HG03097 (cell line): ENCODE measurements at regions not wholly inside any gene's neighbourhood (a gene's known extent, or its start where the extent isn't known, plus 50 kb on each side); places are given as distances from the start of the nearest gene placed in this dataset.

ENCODE experiments used
- ATAC-seq: cut with Tn5 transposase; IDR thresholded peaks from one replicate; pipeline ENCODE4 v1.9.1; 2021; ENCODE audit not compliant: unreplicated experiment, low FRiP score

GRCh38 chr2:176664478-176664877 lies 395.2 kb downstream of the MTX2 start:
- ATAC-seq, result no peak

GRCh38 chr2:176665086-176665485 lies 395.8 kb downstream of the MTX2 start:
- no peak for ATAC-seq

- no peak for ATAC-seq
Measured at GRCh38 chr2:176668912-176669311, 399.7 kb downstream of the MTX2 start.

GRCh38 chr2:176669398-176670174 lies 400.3 kb downstream of the MTX2 start:
- no peak for ATAC-seq

DNA sequence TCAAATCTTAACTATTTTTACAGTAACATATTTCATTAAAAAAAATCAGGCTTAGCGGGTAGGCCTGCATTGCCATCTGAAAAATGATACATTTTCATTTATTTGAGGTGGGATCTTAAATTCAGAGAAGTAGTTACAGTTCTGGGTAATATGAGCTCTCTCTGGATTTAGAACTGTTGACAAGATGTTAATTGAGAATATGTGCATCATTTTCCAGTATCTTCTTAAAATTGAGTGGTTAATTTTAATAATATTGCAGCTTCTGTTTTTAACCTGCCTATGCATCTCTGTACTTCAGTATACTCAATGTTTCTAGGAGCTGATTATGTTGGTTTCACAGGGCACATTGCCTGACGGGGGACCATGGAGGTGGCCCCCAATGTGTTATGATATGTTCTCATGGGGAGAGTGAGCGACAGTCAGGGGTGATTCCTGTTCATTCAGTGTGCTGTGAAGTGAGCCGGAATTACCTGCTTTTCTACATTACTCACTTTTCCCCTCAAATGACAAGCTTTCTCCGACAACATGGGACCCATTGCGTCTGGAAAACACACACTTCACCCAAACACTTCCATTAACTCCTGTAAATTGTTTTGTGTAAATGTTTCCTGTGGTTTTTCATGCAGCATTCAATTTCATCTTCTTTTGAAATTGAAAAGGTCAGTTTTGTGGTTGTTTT lies 406.2 kb downstream of the MTX2 start:
- ATAC-seq, result no peak

DNA sequence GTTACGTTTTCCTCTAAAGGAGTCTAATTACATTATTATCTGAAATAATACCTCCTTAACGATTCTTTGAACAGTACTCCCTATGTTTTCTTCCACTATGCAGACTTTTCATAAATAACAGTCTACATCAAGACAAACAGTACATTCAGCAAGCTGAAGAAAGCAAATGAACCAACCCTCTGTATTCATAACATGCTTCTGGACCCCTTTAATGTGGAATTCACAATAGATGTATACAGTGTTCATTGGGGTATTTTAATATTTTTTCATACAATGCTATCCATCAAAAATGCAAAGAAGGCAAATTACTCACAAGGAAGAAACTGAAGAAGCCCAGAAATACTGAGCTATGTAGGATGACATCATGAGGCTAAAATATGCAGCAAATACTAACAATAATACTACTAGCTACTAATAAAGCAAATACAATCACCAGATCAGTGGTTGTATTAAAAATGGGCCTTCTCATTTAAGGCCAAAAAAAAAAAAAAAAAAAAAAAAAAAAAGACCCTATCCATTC lies 408.6 kb downstream of the MTX2 start:
- no peak for ATAC-seq

GRCh38 chr2:176678571-176678970 lies 409.3 kb downstream of the MTX2 start:
- ATAC-seq, result no peak

GRCh38 chr2:176679061-176679669 lies 409.9 kb downstream of the MTX2 start:
- ATAC-seq, result no peak

GRCh38 chr2:176680916-176681516 lies 411.8 kb downstream of the MTX2 start:
- no peak for ATAC-seq

DNA sequence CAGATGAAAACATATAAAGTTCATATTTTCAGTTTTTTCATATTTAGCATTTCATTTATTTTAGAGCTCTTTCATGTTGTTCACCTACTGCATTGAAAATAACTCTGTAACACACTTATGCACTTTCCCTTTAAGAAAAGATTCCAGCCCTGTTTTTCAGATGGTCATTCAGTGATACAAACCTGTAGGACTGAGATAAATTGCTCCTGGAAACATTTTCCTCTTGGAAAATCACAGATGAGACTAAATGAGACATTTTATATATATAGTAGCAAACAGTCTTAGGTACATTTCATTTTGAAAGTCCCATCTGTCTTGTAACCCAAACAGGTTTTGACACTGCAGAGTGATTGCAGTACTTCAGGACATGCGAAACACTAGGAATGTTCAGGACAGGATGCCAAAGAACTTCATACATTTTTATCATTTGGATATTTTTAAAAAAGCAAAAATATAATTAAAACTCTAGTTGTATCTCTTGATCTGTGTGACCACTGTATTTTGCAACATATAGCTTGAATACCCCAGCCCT lies 412.4 kb downstream of the MTX2 start:
- ATAC-seq, result no peak

DNA sequence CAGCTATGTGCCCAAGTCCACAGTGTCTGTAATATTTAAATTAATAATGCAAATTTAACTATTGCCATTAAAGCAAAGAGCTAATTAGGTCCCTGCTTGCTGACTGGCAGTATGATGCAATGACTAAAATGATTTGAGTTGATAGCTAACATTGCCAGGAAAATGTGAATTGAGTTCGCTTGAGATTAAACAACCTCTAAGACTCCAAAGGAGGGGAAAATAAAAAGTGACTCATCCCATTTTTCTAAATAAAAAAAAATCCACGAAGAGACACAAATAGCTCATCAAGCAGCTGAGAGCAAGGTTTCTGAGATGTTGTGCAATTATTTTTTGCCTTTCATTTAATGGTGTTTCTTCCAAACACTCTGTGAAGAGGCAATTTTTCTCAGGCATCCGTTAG lies 413.0 kb downstream of the MTX2 start:
- ATAC-seq, result no peak

DNA sequence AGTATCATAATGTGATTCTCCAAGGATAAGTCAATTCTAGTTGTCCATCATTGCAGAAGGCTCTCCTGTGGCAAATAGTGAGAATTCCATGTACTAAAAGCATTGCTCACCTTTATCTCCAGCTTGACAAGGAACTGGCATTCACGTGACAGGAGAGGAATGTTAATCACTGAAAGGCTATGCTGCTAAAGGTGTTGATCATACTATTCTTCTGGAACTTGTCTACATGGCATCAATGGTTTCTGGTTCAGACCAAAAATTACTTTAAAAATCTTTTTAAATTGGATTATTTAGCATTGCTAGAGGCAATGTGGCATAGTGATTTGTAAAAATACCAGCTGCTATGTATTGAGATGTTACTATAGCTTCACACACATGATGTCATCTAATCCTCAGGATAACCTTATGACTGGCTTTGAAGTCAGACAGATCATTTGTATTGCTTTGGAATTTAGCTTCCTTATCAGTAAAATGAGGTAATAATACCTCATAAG lies 414.4 kb downstream of the MTX2 start:
- ATAC-seq, result no peak

DNA sequence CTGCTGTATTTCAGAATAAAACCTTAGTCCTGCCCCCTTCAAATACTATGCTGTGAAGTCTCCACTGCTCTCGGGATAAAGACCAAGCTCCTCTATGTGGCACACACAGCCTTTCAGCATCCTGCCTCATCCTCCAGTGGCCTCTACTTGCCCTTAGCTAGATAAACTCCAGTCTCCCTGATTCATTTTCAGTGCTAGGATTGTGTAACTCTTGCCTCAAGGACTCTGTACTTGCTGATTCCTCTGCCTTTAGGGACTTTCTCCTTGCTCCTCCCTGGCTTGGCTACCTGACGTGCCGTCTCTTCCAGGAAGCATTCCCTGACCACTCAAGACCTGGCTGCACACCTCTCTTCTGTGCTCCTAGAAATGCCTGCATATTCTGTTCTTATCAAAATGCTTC lies 416.7 kb downstream of the MTX2 start:
- ATAC-seq, result no peak

GRCh38 chr2:176686328-176686727 lies 417.1 kb downstream of the MTX2 start:
- ATAC-seq, result no peak

GRCh38 chr2:176687342-176687741 lies 418.1 kb downstream of the MTX2 start:
- ATAC-seq, result no peak

DNA sequence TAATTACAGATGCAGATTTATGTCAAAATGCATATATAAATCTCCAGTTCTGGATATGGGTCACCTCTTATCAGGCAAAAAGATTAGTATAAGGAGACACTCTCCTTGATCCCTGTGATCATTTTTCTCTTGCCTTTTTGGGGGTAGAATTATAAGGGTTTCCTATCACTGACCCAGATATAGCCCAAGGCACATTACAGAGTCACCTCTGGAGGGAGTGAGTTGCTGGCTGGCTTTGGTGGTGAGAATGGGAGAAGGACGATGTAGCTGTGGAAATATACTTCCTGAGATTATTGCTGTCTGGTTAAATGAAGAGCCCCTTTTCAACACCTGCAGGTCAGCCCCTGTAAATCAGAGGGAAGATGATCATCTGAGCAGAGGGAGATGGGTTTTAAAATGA lies 418.7 kb downstream of the MTX2 start:
- ATAC-seq, result no peak

- ATAC-seq, result no peak
Measured at GRCh38 chr2:176689711-176690110, 420.5 kb downstream of the MTX2 start.

- ATAC-seq, result no peak
Measured at GRCh38 chr2:176691471-176691870, 422.2 kb downstream of the MTX2 start.

GRCh38 chr2:176692533-176692932 lies 423.3 kb downstream of the MTX2 start:
- ATAC-seq, result no peak

GRCh38 chr2:176699098-176699497 lies 429.9 kb downstream of the MTX2 start:
- ATAC-seq, result no peak

DNA sequence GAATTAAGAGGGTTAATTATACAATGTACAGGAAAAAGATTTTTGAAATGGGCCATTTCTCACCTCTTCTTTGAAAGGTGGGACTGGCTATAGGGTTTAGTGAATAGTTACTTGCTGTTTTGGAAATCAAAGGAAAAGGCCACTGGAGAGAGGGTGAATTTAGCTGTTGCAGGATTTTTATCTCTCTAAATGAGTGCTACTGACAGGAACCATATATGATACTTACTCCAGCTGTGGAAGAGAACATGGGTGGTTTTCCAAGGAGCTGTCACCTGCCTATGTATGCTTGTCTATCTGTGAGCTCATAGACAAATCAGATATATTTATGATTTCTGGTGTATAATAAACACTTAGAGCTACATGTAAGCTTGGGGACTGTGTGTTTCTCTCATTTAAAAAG lies 430.4 kb downstream of the MTX2 start:
- no peak for ATAC-seq
